ENCODE measurements at regions not wholly inside any gene's neighbourhood (a gene's known extent, or its start where the extent isn't known, plus 50 kb on each side); places are given as distances from the start of the nearest gene placed in this dataset.
"Not testable (repeated sequence)": the region's sequence is repeated elsewhere in the genome, so short reads cannot be mapped to it uniquely, and the experiment has no call there.

DNA sequence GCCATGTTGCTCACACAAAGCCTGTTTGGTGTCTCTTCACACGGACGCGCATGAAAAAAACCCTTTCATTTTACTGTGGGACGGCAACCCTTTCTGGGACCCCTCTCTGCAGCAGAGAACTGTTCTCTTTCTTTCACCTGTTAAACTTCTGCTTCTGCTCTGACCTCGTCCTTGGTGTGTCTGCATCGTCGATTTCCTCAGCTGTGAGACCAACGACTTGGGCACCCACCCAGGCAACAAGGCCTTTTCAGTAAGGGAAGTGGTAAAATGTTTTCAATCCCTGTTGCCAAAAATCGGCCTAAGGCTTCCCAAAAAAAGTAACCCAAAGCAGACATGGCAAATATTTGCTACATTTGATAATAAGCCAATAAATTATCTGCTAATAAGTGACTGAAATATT lies 515.3 kb downstream of the IRS2 start:
- Histone ChIP-seq H3K4me1 (ENCODE audit: control insufficient read depth, insufficient read depth, low read length) (peaks cover 4% of the 10 kb centered on the region), H3K4me3 (ENCODE audit: low read depth, low read length) (no peak overlapping the region), H3K36me3 (ENCODE audit: control insufficient read depth, insufficient read depth, low read length) (no peaks in the 10 kb centered on the region), H3K27me3 (ENCODE audit: control insufficient read depth, insufficient read depth, low read length) (no peaks in the 10 kb centered on the region), H3K27ac (ENCODE audit: low read depth, low read length) (no peak overlapping the region), H3K9me3 (ENCODE audit: control insufficient read depth, insufficient read depth, low read length) (no peaks in the 10 kb centered on the region)
- 78% methylated on average over 4 of the region's 9 CpGs for WGBS (ENCODE audit: insufficient coverage)
- no peak for DNase-seq (ENCODE audit: low read depth in 4 of 6, low spot score in 6 of 6)

- H3K9me3 ChIP-seq (ENCODE audit: control insufficient read depth, insufficient read depth, low read length); H3K27me3 ChIP-seq (ENCODE audit: control insufficient read depth, insufficient read depth, low read length); H3K4me3 ChIP-seq (ENCODE audit: low read depth, low read length); H3K27ac ChIP-seq (ENCODE audit: low read depth, low read length); H3K36me3 ChIP-seq (ENCODE audit: control insufficient read depth, insufficient read depth, low read length); DNase-seq (ENCODE audit: low read depth in 4 of 6, low spot score in 6 of 6); H3K4me1 ChIP-seq (ENCODE audit: control insufficient read depth, insufficient read depth, low read length): not testable (repeated sequence)
- WGBS (ENCODE audit: insufficient coverage), result 100% methylated on average over 1 of the region's 4 CpGs
Measured at GRCh38 chr13:109269381-109269780, 517.0 kb downstream of the IRS2 start.

DNA sequence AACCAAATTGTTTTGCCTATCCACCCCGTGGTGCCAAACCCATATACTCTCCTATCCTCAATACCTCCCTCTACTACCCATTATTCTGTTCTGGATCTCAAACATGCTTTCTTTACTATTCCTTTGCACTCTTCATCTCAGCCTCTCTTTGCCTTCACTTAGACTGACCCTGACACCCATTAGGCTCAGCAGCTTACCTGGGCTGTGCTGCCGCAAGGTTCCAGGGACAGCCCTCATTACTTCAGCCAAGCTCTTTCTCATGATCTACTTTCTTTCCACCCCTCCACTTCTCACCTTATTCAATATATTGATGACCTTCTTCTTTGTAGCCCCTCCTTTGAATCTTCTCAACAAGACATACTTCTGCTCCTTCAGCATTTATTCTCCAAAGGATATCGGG lies 517.9 kb downstream of the IRS2 start:
- H3K27me3 ChIP-seq (ENCODE audit: control insufficient read depth, insufficient read depth, low read length); H3K9me3 ChIP-seq (ENCODE audit: control insufficient read depth, insufficient read depth, low read length); H3K4me3 ChIP-seq (ENCODE audit: low read depth, low read length); H3K27ac ChIP-seq (ENCODE audit: low read depth, low read length); DNase-seq (ENCODE audit: low read depth in 4 of 6, low spot score in 6 of 6); H3K4me1 ChIP-seq (ENCODE audit: control insufficient read depth, insufficient read depth, low read length); H3K36me3 ChIP-seq (ENCODE audit: control insufficient read depth, insufficient read depth, low read length): not testable (repeated sequence)
- WGBS (ENCODE audit: insufficient coverage), result 100% methylated on average over 2 of the region's 3 CpGs

DNA sequence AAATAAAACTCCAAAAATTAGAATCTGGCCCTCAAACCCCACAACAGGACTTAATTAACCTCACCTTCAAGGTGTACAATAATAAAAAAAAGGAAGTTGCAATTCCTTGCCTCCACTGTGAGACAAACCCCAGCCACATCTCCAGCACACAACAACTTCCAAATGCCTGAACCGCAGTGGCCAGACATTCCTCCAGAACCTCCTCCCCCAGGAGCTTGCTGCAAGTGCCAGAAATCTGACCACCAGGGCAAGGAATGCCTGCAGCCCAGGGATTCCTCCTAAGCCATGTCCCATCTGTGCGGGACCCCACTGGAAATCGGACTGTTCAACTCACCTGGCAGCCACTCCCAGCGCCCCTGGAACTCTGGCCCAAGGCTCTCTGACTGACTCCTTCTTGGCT lies 519.0 kb downstream of the IRS2 start:
- not testable (repeated sequence) for H3K27ac ChIP-seq (ENCODE audit: low read depth, low read length); DNase-seq (ENCODE audit: low read depth in 4 of 6, low spot score in 6 of 6); H3K4me1 ChIP-seq (ENCODE audit: control insufficient read depth, insufficient read depth, low read length); H3K9me3 ChIP-seq (ENCODE audit: control insufficient read depth, insufficient read depth, low read length); H3K4me3 ChIP-seq (ENCODE audit: low read depth, low read length); H3K27me3 ChIP-seq (ENCODE audit: control insufficient read depth, insufficient read depth, low read length); H3K36me3 ChIP-seq (ENCODE audit: control insufficient read depth, insufficient read depth, low read length)
- WGBS (ENCODE audit: insufficient coverage), result 83% methylated on average over 4 of the region's 4 CpGs

DNA sequence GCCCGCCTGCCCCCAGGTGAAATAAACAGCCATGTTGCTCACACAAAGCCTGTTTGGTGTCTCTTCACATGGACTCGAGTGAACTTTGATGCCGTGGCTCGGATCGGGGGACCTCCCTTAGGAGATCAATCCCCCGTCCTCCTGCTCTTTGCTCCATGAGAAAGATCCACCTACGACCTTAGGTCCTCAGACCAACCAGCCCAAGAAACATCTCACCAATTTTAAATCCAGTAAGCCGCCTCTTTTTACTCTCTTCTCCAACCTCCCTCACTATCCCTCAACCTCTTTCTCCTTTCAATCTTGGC lies 521.0 kb downstream of the IRS2 start:
- not testable (repeated sequence) for H3K36me3 ChIP-seq (ENCODE audit: control insufficient read depth, insufficient read depth, low read length); H3K4me1 ChIP-seq (ENCODE audit: control insufficient read depth, insufficient read depth, low read length); H3K4me3 ChIP-seq (ENCODE audit: low read depth, low read length); DNase-seq (ENCODE audit: low read depth in 4 of 6, low spot score in 6 of 6); H3K9me3 ChIP-seq (ENCODE audit: control insufficient read depth, insufficient read depth, low read length); H3K27ac ChIP-seq (ENCODE audit: low read depth, low read length); H3K27me3 ChIP-seq (ENCODE audit: control insufficient read depth, insufficient read depth, low read length)
- 85% methylated on average over 8 of the region's 8 CpGs for WGBS (ENCODE audit: insufficient coverage)

DNA sequence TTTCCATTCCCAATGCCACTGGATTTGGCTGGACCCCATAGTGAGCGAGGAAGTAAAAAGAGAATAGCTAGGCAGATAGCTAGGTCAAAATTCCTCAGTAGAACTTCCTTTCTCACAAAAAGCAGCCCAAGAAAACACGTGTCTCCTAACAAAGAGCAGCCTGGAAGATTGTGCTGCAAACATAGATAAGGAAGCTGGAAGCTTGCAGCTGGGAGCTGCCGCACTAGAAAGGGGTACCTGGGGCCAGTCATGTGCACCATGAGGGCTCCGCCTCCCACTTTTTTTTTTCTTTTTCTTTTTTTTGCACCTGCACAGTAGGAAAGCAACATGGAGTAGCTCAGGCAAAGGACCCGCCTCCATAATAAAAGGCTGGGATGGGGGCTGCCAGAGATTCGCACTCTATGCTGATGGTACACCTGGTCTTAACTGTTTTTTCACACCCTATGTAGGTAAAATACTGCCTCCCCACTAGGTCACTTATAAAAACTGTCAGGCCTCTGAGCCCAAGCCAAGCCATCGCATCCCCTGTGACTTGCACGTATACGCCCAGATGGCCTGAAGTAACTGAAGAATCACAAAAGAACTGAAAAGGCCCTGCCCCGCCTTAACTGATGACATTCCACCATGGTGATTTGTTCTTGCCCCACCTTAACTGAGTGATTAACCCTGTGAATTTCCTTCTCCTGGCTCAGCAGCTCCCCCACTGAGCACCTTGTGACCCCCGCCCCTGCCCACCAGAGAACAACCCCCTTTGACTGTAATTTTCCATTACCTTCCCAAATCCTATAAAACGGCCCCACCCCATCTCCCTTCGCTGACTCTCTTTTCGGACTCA lies 521.6 kb downstream of the IRS2 start:
- not testable (repeated sequence) for H3K27ac ChIP-seq (ENCODE audit: low read depth, low read length); H3K27me3 ChIP-seq (ENCODE audit: control insufficient read depth, insufficient read depth, low read length)
- WGBS (ENCODE audit: insufficient coverage), result 86% methylated on average over 5 of the region's 14 CpGs

GRCh38 chr13:109257761-109258157 lies 528.6 kb downstream of the IRS2 start:
- not testable (repeated sequence) for H3K4me3 ChIP-seq (ENCODE audit: low read depth, low read length); H3K27me3 ChIP-seq (ENCODE audit: control insufficient read depth, insufficient read depth, low read length); H3K36me3 ChIP-seq (ENCODE audit: control insufficient read depth, insufficient read depth, low read length); H3K27ac ChIP-seq (ENCODE audit: low read depth, low read length); DNase-seq (ENCODE audit: low read depth in 4 of 6, low spot score in 6 of 6); H3K9me3 ChIP-seq (ENCODE audit: control insufficient read depth, insufficient read depth, low read length); H3K4me1 ChIP-seq (ENCODE audit: control insufficient read depth, insufficient read depth, low read length)
- 100% methylated on average over 3 of the region's 6 CpGs for WGBS (ENCODE audit: insufficient coverage)

More for the DNA sequence above, 521.6 kb downstream of the IRS2 start:
- not testable (repeated sequence) for H3K9me3 ChIP-seq (ENCODE audit: control insufficient read depth, insufficient read depth, low read length); DNase-seq (ENCODE audit: low read depth in 4 of 6, low spot score in 6 of 6); H3K4me3 ChIP-seq (ENCODE audit: low read depth, low read length); H3K36me3 ChIP-seq (ENCODE audit: control insufficient read depth, insufficient read depth, low read length); H3K4me1 ChIP-seq (ENCODE audit: control insufficient read depth, insufficient read depth, low read length)
